PC-9 (cell line): ENCODE measurements at regions not wholly inside any gene's neighbourhood (a gene's known extent, or its start where the extent isn't known, plus 50 kb on each side); places are given as distances from the start of the nearest gene placed in this dataset.

Experiments
- BruUV-seq: library from RNA; stranded (reverse); fragments of 400-500 nt; replicated peaks from 2 replicates; lab custom pipeline; 2021; lab: Mats Ljungman, UMichigan
- CTCF ChIA-PET: fragments of 300-600 bp; sonication (Branson Sonifier 250); formaldehyde crosslinking; loops from one replicate; lab custom pipeline; 2022; ENCODE audit warnings: antibody characterized with exemption; lab: Charles Lee
- POLR2A ChIA-PET: fragments of 300-600 bp; sonication (Branson Sonifier 250); formaldehyde crosslinking; loops from one replicate; lab custom pipeline; 2022; ENCODE audit warnings: antibody characterized with exemption; ENCODE audit not compliant: unreplicated experiment; lab: Charles Lee
- DNase-seq, 2 experiments: peaks; one replicate each; pipeline versions ENCODE4 v3.0.0 to v3.0.0-alpha.2; 2015 to 2022; ENCODE audit warnings: mixed read lengths in 1 of 2
- H2AFZ ChIP-seq: fragments of 200-600 bp; sonication (generic); 2 replicates; pipeline ENCODE4 v1.8.1; 2017; ENCODE audit warnings: antibody characterized with exemption
- H3F3A ChIP-seq: fragments of 200-600 bp; sonication (generic); 2 replicates; pipeline ENCODE4 v1.8.1; 2017; ENCODE audit warnings: antibody characterized with exemption, mild to moderate bottlenecking, low read depth; ENCODE audit not compliant: insufficient read depth
- H3K27ac ChIP-seq: fragments of 200-600 bp; sonication (generic); 2 replicates; pipeline ENCODE4 v1.6.1; 2016; ENCODE audit warnings: mixed run types
- H3K27me3 ChIP-seq: fragments of 200-600 bp; sonication (generic); 2 replicates; pipeline ENCODE4 v1.6.1; 2016; ENCODE audit warnings: low read depth, mixed run types; ENCODE audit not compliant: insufficient read depth
- H3K36me3 ChIP-seq: fragments of 200-600 bp; sonication (generic); 2 replicates; pipeline ENCODE4 v1.6.1; 2016; ENCODE audit warnings: low read depth, mixed run types
- H3K4me1 ChIP-seq: fragments of 200-600 bp; sonication (generic); replicated peaks from 2 replicates; pipeline ENCODE4 v1.6.1; 2016; ENCODE audit warnings: mixed run types; ENCODE audit not compliant: insufficient read depth
- H3K4me2 ChIP-seq: fragments of 200-600 bp; sonication (generic); 2 replicates; pipeline ENCODE4 v1.6.1; 2017; ENCODE audit warnings: mixed run types
- H3K4me3 ChIP-seq: fragments of 200-600 bp; sonication (generic); 2 replicates; pipeline ENCODE4 v1.6.1; 2016; ENCODE audit warnings: mixed run types
- H3K79me2 ChIP-seq: fragments of 200-600 bp; sonication (generic); 2 replicates; pipeline ENCODE4 v1.6.1; 2017; ENCODE audit warnings: low read depth, mixed run types
- H3K9me2 ChIP-seq: fragments of 200-600 bp; sonication (generic); 2 replicates; pipeline ENCODE4 v1.8.1; 2017; ENCODE audit warnings: mild to moderate bottlenecking; ENCODE audit not compliant: insufficient read depth
- H3K9me3 ChIP-seq: fragments of 200-600 bp; sonication (generic); 2 replicates; pipeline ENCODE4 v1.8.1; 2016; ENCODE audit warnings: low read depth; ENCODE audit not compliant: insufficient read depth
- H4K20me1 ChIP-seq: fragments of 200-600 bp; sonication (generic); 2 replicates; pipeline ENCODE4 v1.8.1; 2017; ENCODE audit not compliant: insufficient read depth
- CTCF ChIP-seq: fragments of 200-600 bp; sonication (generic); conservative IDR thresholded peaks from 2 replicates; pipeline ENCODE4 v1.6.1; 2017; ENCODE audit warnings: mixed run types, antibody characterized with exemption, mild to moderate bottlenecking, moderate library complexity
- EZH2 ChIP-seq: fragments of 200-600 bp; sonication (generic); IDR thresholded peaks from 2 replicates; pipeline ENCODE4 v1.8.0; 2017; ENCODE audit warnings: antibody characterized with exemption, low read depth
- intact Hi-C: fragments of 100-400 bp; cut with micrococcal nuclease; formaldehyde crosslinking; loops from one replicate; pipeline ENCODE4 v1.10.0; 2022; ENCODE audit not compliant: unreplicated experiment

- TF ChIP-seq EZH2 (no peak), CTCF (no peak)
- Histone ChIP-seq H2AFZ (no peak overlapping the region), H3K27ac (no peak overlapping the region), H3K9me2 (no peaks in the 10 kb centered on the region), H3F3A (no peaks in the 10 kb centered on the region), H3K4me1 (no peaks in the 10 kb centered on the region), H3K79me2 (no peaks in the 10 kb centered on the region), H3K4me2 (no peak overlapping the region), H4K20me1 (no peaks in the 10 kb centered on the region), H3K9me3 (no peaks in the 10 kb centered on the region), H3K36me3 (no peaks in the 10 kb centered on the region), H3K4me3 (no peak overlapping the region), H3K27me3 (no peaks in the 10 kb centered on the region)
- intact Hi-C loops: no loop called here
- no peak for DNase-seq
- no TSS peak for BruUV-seq
- CTCF ChIA-PET: no interaction called here
- POLR2A ChIA-PET: interaction anchor here (0.6 kb wide), 1 partner anchor 161 kb away, joined by 4 read pairs; no protein-coding TSS in a partner anchor
Observed at GRCh38 chr1:30588311-30589073, 134.9 kb downstream of the MATN1 start.

GRCh38 chr1:30586671-30587070, 136.7 kb downstream of the MATN1 start:
- Histone ChIP-seq H3K9me3 (no peaks in the 10 kb centered on the region), H3K27ac (no peak overlapping the region), H3K36me3 (no peaks in the 10 kb centered on the region), H3K4me2 (no peak overlapping the region), H3K79me2 (no peaks in the 10 kb centered on the region), H3F3A (no peaks in the 10 kb centered on the region), H3K9me2 (no peaks in the 10 kb centered on the region), H4K20me1 (no peaks in the 10 kb centered on the region), H3K4me1 (no peaks in the 10 kb centered on the region), H2AFZ (no peak overlapping the region), H3K27me3 (no peaks in the 10 kb centered on the region), H3K4me3 (no peak overlapping the region)
- CTCF ChIA-PET: no interaction called here
- TF ChIP-seq EZH2 (no peak), CTCF (no peak)
- POLR2A ChIA-PET: no interaction called here
- no TSS peak for BruUV-seq
- DNase-seq: no peak
- intact Hi-C loops: no loop called here

- Histone ChIP-seq H3K36me3 (no peaks in the 10 kb centered on the region), H2AFZ (no peak overlapping the region), H3K27ac (no peak overlapping the region), H3K9me2 (no peaks in the 10 kb centered on the region), H3F3A (no peaks in the 10 kb centered on the region), H3K4me3 (no peak overlapping the region), H3K4me1 (no peaks in the 10 kb centered on the region), H4K20me1 (no peaks in the 10 kb centered on the region), H3K4me2 (no peak overlapping the region), H3K27me3 (no peaks in the 10 kb centered on the region), H3K9me3 (no peaks in the 10 kb centered on the region), H3K79me2 (no peaks in the 10 kb centered on the region)
- intact Hi-C loops: no loop called here
- DNase-seq: no peak
- POLR2A ChIA-PET: no interaction called here
- no TSS peak for BruUV-seq
- no peak for TF ChIP-seq EZH2
- TF ChIP-seq CTCF: no peak
- CTCF ChIA-PET: no interaction called here
Observed at GRCh38 chr1:30579580-30579979, 143.8 kb downstream of the MATN1 start.
